Immature natural killer cell (primary cell): ENCODE measurements at regions not wholly inside any gene's neighbourhood (a gene's known extent, or its start where the extent isn't known, plus 50 kb on each side); places are given as distances from the start of the nearest gene placed in this dataset.

Experiments used
- DNase-seq, 3 donors: peaks; one replicate each; pipeline ENCODE4 v3.0.0; 2022; ENCODE audit warnings: mixed read lengths in 1 of 3
- H3K27ac Mint-ChIP-seq, 6 donors: one replicate each; pipeline ENCODE4 v1.8.0; 2020; ENCODE audit warnings: mixed read lengths in 6 of 6, mild to moderate bottlenecking in 5 of 6, inconsistent platforms in 4 of 6, moderate library complexity in 3 of 6
- H3K27me3 Mint-ChIP-seq, 3 donors: one replicate each; pipeline ENCODE4 v1.8.0; 2020 to 2021; ENCODE audit warnings: low read depth in 3 of 3, mild to moderate bottlenecking in 3 of 3, mixed read lengths in 3 of 3, moderate library complexity in 3 of 3, inconsistent platforms in 1 of 3
- H3K36me3 Mint-ChIP-seq, 3 donors: one replicate each; pipeline ENCODE4 v1.8.0; 2020; ENCODE audit warnings: mixed read lengths in 3 of 3, inconsistent platforms in 2 of 3, mild to moderate bottlenecking in 2 of 3
- H3K4me1 Mint-ChIP-seq, 2 donors: one replicate each; pipeline ENCODE4 v1.8.0; 2020; ENCODE audit warnings: inconsistent platforms in 2 of 2, mild to moderate bottlenecking in 2 of 2, mixed read lengths in 2 of 2, moderate library complexity in 1 of 2
- H3K4me3 Mint-ChIP-seq, 5 donors: one replicate each; pipeline ENCODE4 v1.8.0; 2020; ENCODE audit warnings: mild to moderate bottlenecking in 5 of 5, mixed read lengths in 5 of 5, inconsistent platforms in 3 of 5, moderate library complexity in 3 of 5
- H3K9me3 Mint-ChIP-seq, 6 donors: one replicate each; pipeline ENCODE4 v1.8.0; 2020; ENCODE audit warnings: mild to moderate bottlenecking in 6 of 6, mixed read lengths in 6 of 6, inconsistent platforms in 4 of 6, moderate library complexity in 3 of 6

- H3K27ac Mint-ChIP-seq: no peak overlapping the region
- no peaks in the 10 kb centered on the region for H3K4me1 Mint-ChIP-seq
- DNase-seq: no peak
- H3K36me3 Mint-ChIP-seq: peaks cover 0 to 3% (median 0%) of the 10 kb centered on the region in 3 donors
- H3K27me3 Mint-ChIP-seq: peaks cover 0 to 4% (median 0%) of the 10 kb centered on the region in 3 donors
- no peak overlapping the region for H3K4me3 Mint-ChIP-seq
- H3K9me3 Mint-ChIP-seq: peaks cover 2 to 14% (median 10%) of the 10 kb centered on the region in 6 donors
Observed at GRCh38 chr18:78656346-78656925, 323.2 kb upstream of the SALL3 start.

GRCh38 chr18:78658531-78658930 is 321.1 kb upstream of the SALL3 start:
- H3K4me3 Mint-ChIP-seq: no peak overlapping the region
- H3K9me3 Mint-ChIP-seq: peaks cover 0 to 6% (median 3%) of the 10 kb centered on the region in 6 donors
- peaks cover 0 to 6% (median 0%) of the 10 kb centered on the region in 3 donors for H3K27me3 Mint-ChIP-seq
- no peaks in the 10 kb centered on the region for H3K36me3 Mint-ChIP-seq
- no peaks in the 10 kb centered on the region for H3K4me1 Mint-ChIP-seq
- no peak overlapping the region for H3K27ac Mint-ChIP-seq
- no peak for DNase-seq

GRCh38 chr18:78659057-78659456 is 320.6 kb upstream of the SALL3 start:
- H3K9me3 Mint-ChIP-seq: peaks cover 0 to 6% (median 3%) of the 10 kb centered on the region in 6 donors
- DNase-seq: no peak
- H3K27me3 Mint-ChIP-seq: peaks cover 0 to 6% (median 0%) of the 10 kb centered on the region in 3 donors

GRCh38 chr18:78659748-78660147 is 319.9 kb upstream of the SALL3 start:
- Mint-ChIP-seq H3K9me3 (peaks cover 0 to 6% (median 3%) of the 10 kb centered on the region in 6 donors), H3K4me3 (no peak overlapping the region), H3K4me1 (no peaks in the 10 kb centered on the region), H3K36me3 (no peaks in the 10 kb centered on the region), H3K27me3 (peaks cover 0 to 6% (median 0%) of the 10 kb centered on the region in 3 donors), H3K27ac (no peak overlapping the region)
- DNase-seq: no peak

More at GRCh38 chr18:78659057-78659456, 320.6 kb upstream of the SALL3 start:
- Mint-ChIP-seq H3K4me1 (no peaks in the 10 kb centered on the region), H3K4me3 (no peak overlapping the region), H3K36me3 (no peaks in the 10 kb centered on the region), H3K27ac (no peak overlapping the region)

- H3K9me3 Mint-ChIP-seq: peaks cover 0 to 6% (median 3%) of the 10 kb centered on the region in 6 donors
- H3K27me3 Mint-ChIP-seq: peaks cover 0 to 6% (median 0%) of the 10 kb centered on the region in 3 donors
- H3K36me3 Mint-ChIP-seq: no peaks in the 10 kb centered on the region
- H3K27ac Mint-ChIP-seq: no peak overlapping the region
- no peak overlapping the region for H3K4me3 Mint-ChIP-seq
- no peaks in the 10 kb centered on the region for H3K4me1 Mint-ChIP-seq
- no peak for DNase-seq
Observed at GRCh38 chr18:78660311-78660710, 319.3 kb upstream of the SALL3 start.

- Mint-ChIP-seq H3K4me3 (no peak overlapping the region), H3K9me3 (peaks cover 0 to 2% (median 0%) of the 10 kb centered on the region in 6 donors), H3K27me3 (peaks cover 0 to 6% (median 0%) of the 10 kb centered on the region in 3 donors), H3K36me3 (no peaks in the 10 kb centered on the region), H3K27ac (no peak overlapping the region), H3K4me1 (no peaks in the 10 kb centered on the region)
- DNase-seq: no peak
Observed at GRCh38 chr18:78661316-78661715, 318.3 kb upstream of the SALL3 start.

GRCh38 chr18:78662879-78663278 is 316.7 kb upstream of the SALL3 start:
- Mint-ChIP-seq H3K27me3 (peaks cover 0 to 6% (median 4%) of the 10 kb centered on the region in 3 donors), H3K4me3 (no peak overlapping the region), H3K4me1 (no peaks in the 10 kb centered on the region), H3K9me3 (no peaks in the 10 kb centered on the region), H3K27ac (no peak overlapping the region), H3K36me3 (no peaks in the 10 kb centered on the region)
- no peak for DNase-seq

- Mint-ChIP-seq H3K4me3 (no peak overlapping the region), H3K4me1 (no peaks in the 10 kb centered on the region), H3K36me3 (no peaks in the 10 kb centered on the region), H3K27ac (no peak overlapping the region), H3K27me3 (peaks cover 0 to 6% (median 4%) of the 10 kb centered on the region in 3 donors), H3K9me3 (no peaks in the 10 kb centered on the region)
- DNase-seq: no peak
Observed at GRCh38 chr18:78664048-78664447, 315.6 kb upstream of the SALL3 start.

- Mint-ChIP-seq H3K9me3 (no peaks in the 10 kb centered on the region), H3K27me3 (peaks cover 0 to 6% (median 4%) of the 10 kb centered on the region in 3 donors), H3K4me1 (no peaks in the 10 kb centered on the region), H3K4me3 (no peak overlapping the region), H3K27ac (no peak overlapping the region), H3K36me3 (no peaks in the 10 kb centered on the region)
- no peak for DNase-seq
Observed at GRCh38 chr18:78664848-78665247, 314.8 kb upstream of the SALL3 start.

- Mint-ChIP-seq H3K27me3 (peaks cover 0 to 4% (median 2%) of the 10 kb centered on the region in 3 donors), H3K9me3 (no peaks in the 10 kb centered on the region), H3K4me1 (no peaks in the 10 kb centered on the region), H3K36me3 (no peaks in the 10 kb centered on the region), H3K27ac (no peak overlapping the region), H3K4me3 (no peak overlapping the region)
- DNase-seq: no peak
Observed at GRCh38 chr18:78665644-78666043, 314.0 kb upstream of the SALL3 start.

GRCh38 chr18:78666666-78667335 is 312.8 kb upstream of the SALL3 start:
- H3K9me3 Mint-ChIP-seq: no peaks in the 10 kb centered on the region
- H3K4me1 Mint-ChIP-seq: no peaks in the 10 kb centered on the region
- no peak overlapping the region for H3K27ac Mint-ChIP-seq
- DNase-seq: no peak
- peaks cover 0 to 4% (median 2%) of the 10 kb centered on the region in 3 donors for H3K27me3 Mint-ChIP-seq
- H3K4me3 Mint-ChIP-seq: no peak overlapping the region
- H3K36me3 Mint-ChIP-seq: no peaks in the 10 kb centered on the region

GRCh38 chr18:78670778-78671391 is 308.7 kb upstream of the SALL3 start:
- Mint-ChIP-seq H3K27ac (no peak overlapping the region), H3K9me3 (no peaks in the 10 kb centered on the region)

GRCh38 chr18:78671551-78671950 is 308.1 kb upstream of the SALL3 start:
- Mint-ChIP-seq H3K27me3 (peaks cover 0 to 7% (median 0%) of the 10 kb centered on the region in 3 donors), H3K9me3 (no peaks in the 10 kb centered on the region), H3K27ac (no peak overlapping the region), H3K4me3 (no peak overlapping the region), H3K4me1 (no peaks in the 10 kb centered on the region), H3K36me3 (no peaks in the 10 kb centered on the region)
- no peak for DNase-seq

More at GRCh38 chr18:78670778-78671391, 308.7 kb upstream of the SALL3 start:
- H3K4me3 Mint-ChIP-seq: no peak overlapping the region
- no peak for DNase-seq
- no peaks in the 10 kb centered on the region for H3K4me1 Mint-ChIP-seq
- no peaks in the 10 kb centered on the region for H3K36me3 Mint-ChIP-seq
- H3K27me3 Mint-ChIP-seq: peaks cover 0 to 7% (median 0%) of the 10 kb centered on the region in 3 donors

- H3K27ac Mint-ChIP-seq: no peak overlapping the region
- no peak for DNase-seq
- H3K4me3 Mint-ChIP-seq: no peak overlapping the region
- H3K36me3 Mint-ChIP-seq: no peaks in the 10 kb centered on the region
- peaks cover 0 to 3% (median 0%) of the 10 kb centered on the region in 3 donors for H3K27me3 Mint-ChIP-seq
- no peaks in the 10 kb centered on the region for H3K4me1 Mint-ChIP-seq
- H3K9me3 Mint-ChIP-seq: no peaks in the 10 kb centered on the region
Observed at GRCh38 chr18:78672862-78673446, 306.7 kb upstream of the SALL3 start.
